HEK293 (cell line): ENCODE measurements at regions not wholly inside any gene's neighbourhood (a gene's known extent, or its start where the extent isn't known, plus 50 kb on each side); places are given as distances from the start of the nearest gene placed in this dataset.

Experiments
- ATF2 ChIP-seq: fragments of 450-650 bp; formaldehyde crosslinking; IDR thresholded peaks from 2 replicates; pipeline ENCODE4 v1.5.1; 2016; ENCODE audit warnings: missing biosample characterization, missing genetic modification characterization, low read depth
- BCL11A ChIP-seq: fragments of 450-650 bp; formaldehyde crosslinking; IDR thresholded peaks from 2 replicates; pipeline ENCODE4 v1.5.1; 2016; ENCODE audit warnings: low read depth, missing biosample characterization, missing genetic modification characterization
- BCL11B ChIP-seq: fragments of 450-650 bp; formaldehyde crosslinking; IDR thresholded peaks from 2 replicates; pipeline ENCODE4 v1.5.1; 2016; ENCODE audit warnings: low read depth, missing biosample characterization, missing genetic modification characterization
- GFI1B ChIP-seq: fragments of 450-650 bp; formaldehyde crosslinking; IDR thresholded peaks from 2 replicates; pipeline ENCODE4 v1.5.1; 2016; ENCODE audit warnings: missing biosample characterization, missing genetic modification characterization
- GLI2 ChIP-seq: fragments of 450-650 bp; formaldehyde crosslinking; IDR thresholded peaks from 2 replicates; pipeline ENCODE4; 2017; ENCODE audit warnings: missing biosample characterization, missing genetic modification characterization, low read depth, borderline replicate concordance
- IKZF3 ChIP-seq: fragments of 450-650 bp; IDR thresholded peaks from 2 replicates; pipeline ENCODE4 v1.5.0; 2018; ENCODE audit warnings: missing biosample characterization, mild to moderate bottlenecking, missing genetic modification characterization, moderate library complexity
- INSM2 ChIP-seq: fragments of 450-650 bp; formaldehyde crosslinking; IDR thresholded peaks from 2 replicates; pipeline ENCODE4 v1.5.1; 2016; ENCODE audit warnings: missing biosample characterization, missing genetic modification characterization
- RBAK ChIP-seq: fragments of 450-650 bp; formaldehyde crosslinking; IDR thresholded peaks from 2 replicates; pipeline ENCODE4 v1.5.1; 2016; ENCODE audit warnings: missing biosample characterization, missing genetic modification characterization
- SP2 ChIP-seq: fragments of 450-650 bp; formaldehyde crosslinking; IDR thresholded peaks from 2 replicates; pipeline ENCODE4 v1.5.1; 2016; ENCODE audit warnings: missing biosample characterization, missing genetic modification characterization
- YY1 ChIP-seq: fragments of 450-650 bp; formaldehyde crosslinking; IDR thresholded peaks from 2 replicates; pipeline ENCODE4 v1.5.1; 2018; ENCODE audit warnings: missing biosample characterization, missing genetic modification characterization
- ZBTB1 ChIP-seq: fragments of 450-650 bp; formaldehyde crosslinking; IDR thresholded peaks from 2 replicates; pipeline ENCODE4 v1.5.1; 2016; ENCODE audit warnings: missing biosample characterization, missing genetic modification characterization
- ZBTB21 ChIP-seq: fragments of 450-650 bp; formaldehyde crosslinking; IDR thresholded peaks from 2 replicates; pipeline ENCODE4 v1.5.1; 2017; ENCODE audit warnings: missing biosample characterization, missing genetic modification characterization
- ZFP3 ChIP-seq: fragments of 450-650 bp; formaldehyde crosslinking; IDR thresholded peaks from 2 replicates; pipeline ENCODE4 v1.5.1; 2016; ENCODE audit warnings: low read depth, missing biosample characterization, missing genetic modification characterization
- ZNF157 ChIP-seq: fragments of 450-650 bp; formaldehyde crosslinking; IDR thresholded peaks from 2 replicates; pipeline ENCODE4 v1.5.1; 2016; ENCODE audit warnings: missing biosample characterization, missing genetic modification characterization
- ZNF16 ChIP-seq: fragments of 450-650 bp; formaldehyde crosslinking; IDR thresholded peaks from 2 replicates; pipeline ENCODE4 v1.5.1; 2016; ENCODE audit warnings: low read depth, missing biosample characterization, missing genetic modification characterization
- ZNF169 ChIP-seq: fragments of 450-650 bp; formaldehyde crosslinking; IDR thresholded peaks from 2 replicates; pipeline ENCODE4 v1.5.1; 2016; ENCODE audit warnings: missing biosample characterization, missing genetic modification characterization
- ZNF174 ChIP-seq: fragments of 450-650 bp; formaldehyde crosslinking; IDR thresholded peaks from 2 replicates; pipeline ENCODE4 v1.5.0; 2017; ENCODE audit warnings: missing biosample characterization, mild to moderate bottlenecking, missing genetic modification characterization
- ZNF2 ChIP-seq: fragments of 450-650 bp; formaldehyde crosslinking; IDR thresholded peaks from 2 replicates; pipeline ENCODE4 v1.5.1; 2016; ENCODE audit warnings: missing biosample characterization, missing genetic modification characterization
- ZNF223 ChIP-seq: fragments of 450-650 bp; formaldehyde crosslinking; IDR thresholded peaks from 2 replicates; pipeline ENCODE4 v1.5.1; 2016; ENCODE audit warnings: missing biosample characterization, missing genetic modification characterization
- ZNF23 ChIP-seq: fragments of 450-650 bp; formaldehyde crosslinking; IDR thresholded peaks from 2 replicates; pipeline ENCODE4 v1.5.1; 2016; ENCODE audit warnings: missing biosample characterization, missing genetic modification characterization, borderline replicate concordance
- ZNF292 ChIP-seq: fragments of 450-650 bp; formaldehyde crosslinking; IDR thresholded peaks from 2 replicates; pipeline ENCODE4 v1.5.1; 2016; ENCODE audit warnings: low read depth, missing biosample characterization, missing genetic modification characterization, borderline replicate concordance
- ZNF311 ChIP-seq: fragments of 450-650 bp; formaldehyde crosslinking; IDR thresholded peaks from 2 replicates; pipeline ENCODE4 v1.5.1; 2017; ENCODE audit warnings: missing biosample characterization, missing genetic modification characterization, borderline replicate concordance
- ZNF366 ChIP-seq: fragments of 450-650 bp; formaldehyde crosslinking; conservative IDR thresholded peaks from 2 replicates; pipeline ENCODE4 v1.5.1; 2016; ENCODE audit warnings: missing biosample characterization, missing genetic modification characterization
- ZNF37A ChIP-seq: fragments of 450-650 bp; IDR thresholded peaks from 2 replicates; pipeline ENCODE4 v1.5.1; 2018; ENCODE audit warnings: missing biosample characterization, missing genetic modification characterization
- ZNF416 ChIP-seq: fragments of 450-650 bp; formaldehyde crosslinking; IDR thresholded peaks from 2 replicates; pipeline ENCODE4 v1.5.1; 2016; ENCODE audit warnings: missing biosample characterization, missing genetic modification characterization
- ZNF510 ChIP-seq: fragments of 450-650 bp; formaldehyde crosslinking; IDR thresholded peaks from 2 replicates; pipeline ENCODE4 v1.5.1; 2018; ENCODE audit warnings: mild to moderate bottlenecking, missing genetic modification characterization, missing biosample characterization; ENCODE audit not compliant: insufficient replicate concordance
- ZNF560 ChIP-seq: fragments of 450-650 bp; formaldehyde crosslinking; IDR thresholded peaks from 2 replicates; pipeline ENCODE4 v1.5.1; 2017; ENCODE audit warnings: missing biosample characterization, missing genetic modification characterization, borderline replicate concordance
- ZNF621 ChIP-seq: fragments of 450-650 bp; formaldehyde crosslinking; IDR thresholded peaks from 2 replicates; pipeline ENCODE4 v1.5.1; 2017; ENCODE audit warnings: missing biosample characterization, missing genetic modification characterization
- ZNF629 ChIP-seq: fragments of 450-650 bp; formaldehyde crosslinking; IDR thresholded peaks from 2 replicates; pipeline ENCODE4 v1.5.1; 2017; ENCODE audit warnings: missing biosample characterization, missing genetic modification characterization
- ZNF701 ChIP-seq: fragments of 450-650 bp; formaldehyde crosslinking; IDR thresholded peaks from 2 replicates; pipeline ENCODE4 v1.5.1; 2016; ENCODE audit warnings: missing biosample characterization, missing genetic modification characterization
- ZNF777 ChIP-seq: fragments of 450-650 bp; formaldehyde crosslinking; IDR thresholded peaks from 2 replicates; pipeline ENCODE4 v1.5.1; 2017; ENCODE audit warnings: missing biosample characterization, missing genetic modification characterization, borderline replicate concordance
- TF ChIP-seq, protein P1 (sequence below): fragments of 450-650 bp; formaldehyde crosslinking; IDR thresholded peaks from 2 replicates; pipeline ENCODE4 v1.5.1; 2016; ENCODE audit warnings: missing biosample characterization, missing genetic modification characterization
- TF ChIP-seq, protein P2 (sequence below): fragments of 450-650 bp; formaldehyde crosslinking; IDR thresholded peaks from 2 replicates; pipeline ENCODE4 v1.5.1; 2016; ENCODE audit warnings: missing biosample characterization, missing genetic modification characterization
- TF ChIP-seq, protein P3 (sequence below): fragments of 450-650 bp; formaldehyde crosslinking; IDR thresholded peaks from 2 replicates; pipeline ENCODE4 v1.5.1; 2017; ENCODE audit warnings: missing biosample characterization, missing genetic modification characterization

GRCh38 chr2:47232738-47233415, 56.6 kb upstream of the CALM2 start (continued):
- no peak for TF ChIP-seq ZNF777 (tag by site-specific recombination)
- TF ChIP-seq ATF2 (tag by site-specific recombination) = no peak
- no peak for TF ChIP-seq RBAK (tag by site-specific recombination)
- no peak for TF ChIP-seq YY1 (tag by site-specific recombination)
- TF ChIP-seq ZNF560 (tag by site-specific recombination) = no peak
- no peak for TF ChIP-seq ZNF157 (tag by site-specific recombination)
- no peak for TF ChIP-seq ZNF37A (tag by site-specific recombination)
- no peak for TF ChIP-seq ZBTB1 (tag by site-specific recombination)
- TF ChIP-seq, protein P1, sequence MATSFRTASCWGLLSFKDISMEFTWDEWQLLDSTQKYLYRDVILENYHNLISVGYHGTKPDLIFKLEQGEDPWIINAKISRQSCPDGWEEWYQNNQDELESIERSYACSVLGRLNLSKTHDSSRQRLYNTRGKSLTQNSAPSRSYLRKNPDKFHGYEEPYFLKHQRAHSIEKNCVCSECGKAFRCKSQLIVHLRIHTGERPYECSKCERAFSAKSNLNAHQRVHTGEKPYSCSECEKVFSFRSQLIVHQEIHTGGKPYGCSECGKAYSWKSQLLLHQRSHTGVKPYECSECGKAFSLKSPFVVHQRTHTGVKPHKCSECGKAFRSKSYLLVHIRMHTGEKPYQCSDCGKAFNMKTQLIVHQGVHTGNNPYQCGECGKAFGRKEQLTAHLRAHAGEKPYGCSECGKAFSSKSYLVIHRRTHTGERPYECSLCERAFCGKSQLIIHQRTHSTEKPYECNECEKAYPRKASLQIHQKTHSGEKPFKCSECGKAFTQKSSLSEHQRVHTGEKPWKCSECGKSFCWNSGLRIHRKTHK (tag by site-specific recombination) = no peak
- TF ChIP-seq, protein P2, sequence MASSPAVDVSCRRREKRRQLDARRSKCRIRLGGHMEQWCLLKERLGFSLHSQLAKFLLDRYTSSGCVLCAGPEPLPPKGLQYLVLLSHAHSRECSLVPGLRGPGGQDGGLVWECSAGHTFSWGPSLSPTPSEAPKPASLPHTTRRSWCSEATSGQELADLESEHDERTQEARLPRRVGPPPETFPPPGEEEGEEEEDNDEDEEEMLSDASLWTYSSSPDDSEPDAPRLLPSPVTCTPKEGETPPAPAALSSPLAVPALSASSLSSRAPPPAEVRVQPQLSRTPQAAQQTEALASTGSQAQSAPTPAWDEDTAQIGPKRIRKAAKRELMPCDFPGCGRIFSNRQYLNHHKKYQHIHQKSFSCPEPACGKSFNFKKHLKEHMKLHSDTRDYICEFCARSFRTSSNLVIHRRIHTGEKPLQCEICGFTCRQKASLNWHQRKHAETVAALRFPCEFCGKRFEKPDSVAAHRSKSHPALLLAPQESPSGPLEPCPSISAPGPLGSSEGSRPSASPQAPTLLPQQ (tag by site-specific recombination) = 0 out of 2 replicates have a peak, but pooled peaks have one; percentile 19
- TF ChIP-seq ZNF701 = no peak
- TF ChIP-seq ZNF169 (tag by site-specific recombination) = no peak
- no peak for TF ChIP-seq ZNF23 (tag by site-specific recombination)
- TF ChIP-seq ZNF16 (tag by site-specific recombination) = no peak
- no peak for TF ChIP-seq ZNF629 (tag by site-specific recombination)
- TF ChIP-seq BCL11B (tag by site-specific recombination) = no peak
- TF ChIP-seq INSM2 (tag by site-specific recombination) = no peak
- no peak for TF ChIP-seq GLI2 (tag by site-specific recombination)
- TF ChIP-seq ZNF416 (tag by site-specific recombination) = no peak
- no peak for TF ChIP-seq BCL11A
- TF ChIP-seq ZNF174 (tag by site-specific recombination) = no peak
- TF ChIP-seq ZNF223 (tag by site-specific recombination) = no peak
- TF ChIP-seq ZNF510 (tag by site-specific recombination) = no peak
- no peak for TF ChIP-seq ZNF621
- TF ChIP-seq ZFP3 (tag by site-specific recombination) = no peak
- TF ChIP-seq, protein P3, sequence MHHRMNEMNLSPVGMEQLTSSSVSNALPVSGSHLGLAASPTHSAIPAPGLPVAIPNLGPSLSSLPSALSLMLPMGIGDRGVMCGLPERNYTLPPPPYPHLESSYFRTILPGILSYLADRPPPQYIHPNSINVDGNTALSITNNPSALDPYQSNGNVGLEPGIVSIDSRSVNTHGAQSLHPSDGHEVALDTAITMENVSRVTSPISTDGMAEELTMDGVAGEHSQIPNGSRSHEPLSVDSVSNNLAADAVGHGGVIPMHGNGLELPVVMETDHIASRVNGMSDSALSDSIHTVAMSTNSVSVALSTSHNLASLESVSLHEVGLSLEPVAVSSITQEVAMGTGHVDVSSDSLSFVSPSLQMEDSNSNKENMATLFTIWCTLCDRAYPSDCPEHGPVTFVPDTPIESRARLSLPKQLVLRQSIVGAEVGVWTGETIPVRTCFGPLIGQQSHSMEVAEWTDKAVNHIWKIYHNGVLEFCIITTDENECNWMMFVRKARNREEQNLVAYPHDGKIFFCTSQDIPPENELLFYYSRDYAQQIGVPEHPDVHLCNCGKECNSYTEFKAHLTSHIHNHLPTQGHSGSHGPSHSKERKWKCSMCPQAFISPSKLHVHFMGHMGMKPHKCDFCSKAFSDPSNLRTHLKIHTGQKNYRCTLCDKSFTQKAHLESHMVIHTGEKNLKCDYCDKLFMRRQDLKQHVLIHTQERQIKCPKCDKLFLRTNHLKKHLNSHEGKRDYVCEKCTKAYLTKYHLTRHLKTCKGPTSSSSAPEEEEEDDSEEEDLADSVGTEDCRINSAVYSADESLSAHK (tag by site-specific recombination) = no peak
- TF ChIP-seq SP2 = no peak
- TF ChIP-seq GFI1B = no peak
- peak; percentile 29; the same call in 1 of the 2 replicates for TF ChIP-seq IKZF3
- no peak for TF ChIP-seq ZBTB21 (tag by site-specific recombination)
- TF ChIP-seq ZNF366 = no peak
- TF ChIP-seq ZNF2 = no peak
- no peak for TF ChIP-seq ZNF311 (tag by site-specific recombination)
- no peak for TF ChIP-seq ZNF292 (tag by site-specific recombination)
